Kidney epithelial cell (primary cell): ENCODE measurements at regions not wholly inside any gene's neighbourhood (a gene's known extent, or its start where the extent isn't known, plus 50 kb on each side); places are given as distances from the start of the nearest gene placed in this dataset.

Experiments used
- DNase-seq: peaks from one replicate; pipeline ENCODE4 v3.0.0-alpha.2; 2010; ENCODE audit warnings: low read depth
- H3K27me3 ChIP-seq: 2 replicates; pipeline ENCODE4 v1.6.0; 2011; ENCODE audit warnings: low read length; ENCODE audit not compliant: control insufficient read depth, insufficient read depth
- H3K36me3 ChIP-seq: 2 replicates; pipeline ENCODE4 v1.5.1; 2011; ENCODE audit warnings: low read length; ENCODE audit not compliant: control insufficient read depth, insufficient read depth
- H3K4me3 ChIP-seq: 2 replicates; pipeline ENCODE4 v1.5.1; 2011; ENCODE audit warnings: low read depth, mild to moderate bottlenecking, control low read depth, low read length
- TF ChIP-seq, protein P1 (sequence below): IDR thresholded peaks from 2 replicates; pipeline ENCODE4 v1.5.1; 2011; ENCODE audit warnings: mild to moderate bottlenecking, moderate library complexity, low read length, control low read depth, inconsistent platforms; ENCODE audit not compliant: insufficient read depth, poor library complexity, severe bottlenecking

GRCh38 chr14:100394886-100395672 is 71.9 kb downstream of the SLC25A47 start:
- DNase-seq: no peak
- no peak overlapping the region for H3K4me3 ChIP-seq
- H3K36me3 ChIP-seq: no peaks in the 10 kb centered on the region
- TF ChIP-seq, protein P1, sequence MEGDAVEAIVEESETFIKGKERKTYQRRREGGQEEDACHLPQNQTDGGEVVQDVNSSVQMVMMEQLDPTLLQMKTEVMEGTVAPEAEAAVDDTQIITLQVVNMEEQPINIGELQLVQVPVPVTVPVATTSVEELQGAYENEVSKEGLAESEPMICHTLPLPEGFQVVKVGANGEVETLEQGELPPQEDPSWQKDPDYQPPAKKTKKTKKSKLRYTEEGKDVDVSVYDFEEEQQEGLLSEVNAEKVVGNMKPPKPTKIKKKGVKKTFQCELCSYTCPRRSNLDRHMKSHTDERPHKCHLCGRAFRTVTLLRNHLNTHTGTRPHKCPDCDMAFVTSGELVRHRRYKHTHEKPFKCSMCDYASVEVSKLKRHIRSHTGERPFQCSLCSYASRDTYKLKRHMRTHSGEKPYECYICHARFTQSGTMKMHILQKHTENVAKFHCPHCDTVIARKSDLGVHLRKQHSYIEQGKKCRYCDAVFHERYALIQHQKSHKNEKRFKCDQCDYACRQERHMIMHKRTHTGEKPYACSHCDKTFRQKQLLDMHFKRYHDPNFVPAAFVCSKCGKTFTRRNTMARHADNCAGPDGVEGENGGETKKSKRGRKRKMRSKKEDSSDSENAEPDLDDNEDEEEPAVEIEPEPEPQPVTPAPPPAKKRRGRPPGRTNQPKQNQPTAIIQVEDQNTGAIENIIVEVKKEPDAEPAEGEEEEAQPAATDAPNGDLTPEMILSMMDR: no peak
- no peaks in the 10 kb centered on the region for H3K27me3 ChIP-seq

DNA sequence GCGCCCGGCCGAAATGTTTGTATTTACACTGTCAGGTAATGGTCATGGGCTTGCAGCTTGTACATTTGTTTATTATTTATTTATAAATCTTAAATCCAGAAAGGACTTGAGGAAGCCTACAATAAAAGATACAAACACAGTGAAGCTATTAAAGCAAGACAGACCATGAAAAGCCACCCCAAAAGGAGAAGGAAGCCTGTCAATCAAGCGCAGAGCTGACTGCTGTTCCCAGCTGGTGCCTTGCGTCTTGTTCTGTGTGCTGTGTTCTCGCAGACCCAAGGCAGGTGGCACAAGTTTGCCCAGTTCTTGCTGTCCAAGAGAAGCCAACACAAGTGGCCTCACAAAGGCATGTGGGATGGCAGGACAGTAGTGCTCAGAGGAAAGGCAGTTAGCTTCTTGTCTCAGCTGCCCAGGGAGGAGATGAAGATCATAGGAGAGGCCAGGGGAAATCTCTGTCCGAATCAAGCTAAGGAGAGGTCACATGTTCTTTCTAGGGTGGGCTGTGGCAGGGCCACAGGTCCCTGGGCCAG is 73.2 kb downstream of the SLC25A47 start:
- Histone ChIP-seq H3K36me3 (no peaks in the 10 kb centered on the region), H3K27me3 (no peaks in the 10 kb centered on the region), H3K4me3 (no peak overlapping the region)
- no peak for DNase-seq
- TF ChIP-seq, protein P1: no peak

GRCh38 chr14:100397005-100397404 is 73.9 kb downstream of the SLC25A47 start:
- TF ChIP-seq, protein P1: no peak
- Histone ChIP-seq H3K27me3 (no peaks in the 10 kb centered on the region), H3K36me3 (no peaks in the 10 kb centered on the region), H3K4me3 (no peak overlapping the region)
- no peak for DNase-seq

DNA sequence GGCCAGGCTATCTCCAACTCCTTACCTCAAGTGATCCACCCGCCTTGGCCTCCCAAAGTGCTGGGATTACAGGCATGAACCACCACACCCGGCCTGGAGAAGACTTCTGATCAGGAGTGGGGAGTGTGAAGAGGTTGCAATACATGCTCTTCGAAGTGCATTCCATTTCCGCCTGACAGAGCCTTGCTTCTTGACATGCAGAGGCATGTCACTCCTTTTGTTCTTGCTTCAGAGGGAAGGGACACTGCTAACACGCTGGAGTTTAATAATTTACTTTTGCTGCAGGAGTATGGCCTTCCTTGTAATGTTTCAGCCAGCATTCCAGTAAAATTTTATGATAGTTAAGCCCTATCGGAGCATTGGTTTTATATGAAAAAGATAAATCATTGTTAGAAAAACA is 74.9 kb downstream of the SLC25A47 start:
- DNase-seq: peak; percentile 56
- TF ChIP-seq, protein P1: no peak
- no peak overlapping the region for H3K4me3 ChIP-seq

GRCh38 chr14:100399052-100399849 is 76.1 kb downstream of the SLC25A47 start:
- H3K4me3 ChIP-seq: no peak overlapping the region
- H3K36me3 ChIP-seq: no peaks in the 10 kb centered on the region
- TF ChIP-seq, protein P1: no peak
- H3K27me3 ChIP-seq: no peaks in the 10 kb centered on the region
- no peak for DNase-seq

More for the DNA sequence above, 74.9 kb downstream of the SLC25A47 start:
- H3K36me3 ChIP-seq: no peaks in the 10 kb centered on the region
- no peaks in the 10 kb centered on the region for H3K27me3 ChIP-seq
